HCT116 (cell line): ENCODE measurements at regions not wholly inside any gene's neighbourhood (a gene's known extent, or its start where the extent isn't known, plus 50 kb on each side); places are given as distances from the start of the nearest gene placed in this dataset.

Experiments
- EZH2phosphoT487 ChIP-seq: fragments of 200-600 bp; IDR thresholded peaks from 2 replicates; pipeline ENCODE4 v1.6.1; 2018; ENCODE audit warnings: antibody characterized with exemption, borderline replicate concordance
- POLR2A ChIP-seq: IDR thresholded peaks from 2 replicates; pipeline ENCODE4 v1.7.0; 2011; ENCODE audit warnings: borderline replicate concordance; ENCODE audit not compliant: insufficient read depth, insufficient read length; ENCODE audit errors: extremely low read depth

DNA sequence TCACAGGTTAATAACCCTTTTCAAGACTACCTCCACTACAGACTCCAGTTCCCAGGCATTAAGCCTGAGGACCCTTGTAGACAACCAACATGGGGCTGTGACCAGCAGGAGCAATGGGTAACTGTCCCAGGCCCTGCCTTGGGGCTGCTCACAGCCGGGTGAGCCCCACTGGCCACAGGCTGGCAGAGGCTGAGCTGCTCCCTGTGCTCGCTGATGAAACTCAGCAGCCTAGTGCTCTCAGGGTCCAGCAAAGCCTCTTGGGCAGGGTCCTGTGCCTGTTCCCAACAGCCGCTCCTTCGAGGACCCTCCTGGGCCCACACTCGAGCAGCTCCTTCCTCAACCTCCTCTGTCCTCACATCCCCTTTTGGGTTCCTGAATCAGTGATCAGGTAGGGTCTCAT, 99.8 kb downstream of the VPREB1 start:
- no peak for TF ChIP-seq POLR2A
- no peak for TF ChIP-seq EZH2phosphoT487
